ENCODE measurements at regions not wholly inside any gene's neighbourhood (a gene's known extent, or its start where the extent isn't known, plus 50 kb on each side); places are given as distances from the start of the nearest gene placed in this dataset.

DNA sequence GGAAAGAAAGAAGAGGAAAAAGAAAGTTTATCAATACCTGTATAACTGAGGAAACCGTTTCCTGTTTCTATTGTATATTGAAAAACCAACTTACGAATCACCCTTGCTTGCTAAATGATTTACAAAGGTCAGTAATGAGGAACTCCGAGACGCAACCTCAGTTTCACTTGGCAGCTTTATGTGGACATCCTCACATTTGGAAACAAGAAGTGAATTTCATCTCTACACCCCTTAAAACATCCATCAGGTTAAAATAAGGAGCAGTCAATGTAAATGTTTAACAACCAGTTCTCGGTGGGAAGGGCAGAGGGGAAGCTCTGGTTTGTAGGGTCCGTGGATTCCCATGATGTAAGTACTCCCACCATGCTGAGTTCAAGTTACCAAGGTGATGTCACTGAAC lies 481.7 kb upstream of the RUNX1 start:
- Mint-ChIP-seq H3K9me3 (ENCODE audit: unreplicated experiment) (no peaks in the 10 kb centered on the region), H3K27ac (ENCODE audit: unreplicated experiment) (no peak overlapping the region), H3K4me1 (ENCODE audit: unreplicated experiment) (no peaks in the 10 kb centered on the region), H3K36me3 (ENCODE audit: low read depth, unreplicated experiment) (peaks cover 4% of the 10 kb centered on the region), H3K4me3 (ENCODE audit: unreplicated experiment) (no peak overlapping the region), H3K27me3 (ENCODE audit: unreplicated experiment) (no peaks in the 10 kb centered on the region)
- DNase-seq (ENCODE audit: low spot score), result no peak
- no peak for TF ChIP-seq CTCF (IDR thresholded peaks at IDR 0.05; ENCODE audit: unreplicated experiment)

- Mint-ChIP-seq H3K4me1 (ENCODE audit: unreplicated experiment) (peaks cover 6% of the 10 kb centered on the region), H3K36me3 (ENCODE audit: low read depth, unreplicated experiment) (peaks cover 4% of the 10 kb centered on the region), H3K4me3 (ENCODE audit: unreplicated experiment) (no peak overlapping the region), H3K27me3 (ENCODE audit: unreplicated experiment) (no peaks in the 10 kb centered on the region), H3K27ac (ENCODE audit: unreplicated experiment) (no peak overlapping the region), H3K9me3 (ENCODE audit: unreplicated experiment) (no peaks in the 10 kb centered on the region)
- no peak for TF ChIP-seq CTCF (IDR thresholded peaks at IDR 0.05; ENCODE audit: unreplicated experiment)
- no peak for DNase-seq (ENCODE audit: low spot score)
Observed at GRCh38 chr21:35529171-35529863, 480.2 kb upstream of the RUNX1 start.

- Mint-ChIP-seq H3K4me3 (ENCODE audit: unreplicated experiment) (no peak overlapping the region), H3K36me3 (ENCODE audit: low read depth, unreplicated experiment) (no peaks in the 10 kb centered on the region), H3K27me3 (ENCODE audit: unreplicated experiment) (no peaks in the 10 kb centered on the region), H3K27ac (ENCODE audit: unreplicated experiment) (no peak overlapping the region), H3K9me3 (ENCODE audit: unreplicated experiment) (no peaks in the 10 kb centered on the region), H3K4me1 (ENCODE audit: unreplicated experiment) (peaks cover 6% of the 10 kb centered on the region)
- no peak for TF ChIP-seq CTCF (IDR thresholded peaks at IDR 0.05; ENCODE audit: unreplicated experiment)
- DNase-seq (ENCODE audit: low spot score), result no peak
Observed at GRCh38 chr21:35528116-35529042, 479.3 kb upstream of the RUNX1 start.

DNA sequence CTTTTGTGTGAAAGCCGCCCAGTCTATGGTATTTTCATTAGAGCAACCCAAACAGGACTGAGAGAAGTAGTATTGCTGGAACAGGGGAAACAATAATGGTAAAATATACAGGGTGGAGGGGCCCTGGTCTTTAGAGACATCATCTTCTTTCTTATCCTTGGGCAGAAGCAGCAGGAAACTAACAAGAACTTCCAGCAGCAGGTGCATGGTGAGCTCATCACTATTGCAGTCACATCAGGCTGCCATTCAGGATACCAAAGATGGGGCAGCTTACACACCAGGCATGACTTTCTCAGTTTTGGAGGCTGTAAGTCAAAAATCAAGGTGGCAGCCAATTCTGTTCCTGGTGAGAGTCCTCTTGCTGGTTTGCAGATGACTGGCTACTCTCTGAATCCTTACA lies 478.3 kb upstream of the RUNX1 start:
- DNase-seq (ENCODE audit: low spot score), result no peak
- Mint-ChIP-seq H3K27me3 (ENCODE audit: unreplicated experiment) (no peaks in the 10 kb centered on the region), H3K4me3 (ENCODE audit: unreplicated experiment) (no peak overlapping the region), H3K36me3 (ENCODE audit: low read depth, unreplicated experiment) (no peaks in the 10 kb centered on the region), H3K4me1 (ENCODE audit: unreplicated experiment) (peaks cover 6% of the 10 kb centered on the region), H3K9me3 (ENCODE audit: unreplicated experiment) (no peaks in the 10 kb centered on the region), H3K27ac (ENCODE audit: unreplicated experiment) (no peak overlapping the region)
- TF ChIP-seq CTCF (IDR thresholded peaks at IDR 0.05; ENCODE audit: unreplicated experiment), result no peak

- Mint-ChIP-seq H3K27ac (ENCODE audit: unreplicated experiment) (no peak overlapping the region), H3K27me3 (ENCODE audit: unreplicated experiment) (no peaks in the 10 kb centered on the region), H3K4me1 (ENCODE audit: unreplicated experiment) (peaks cover 19% of the 10 kb centered on the region), H3K9me3 (ENCODE audit: unreplicated experiment) (no peaks in the 10 kb centered on the region), H3K36me3 (ENCODE audit: low read depth, unreplicated experiment) (no peaks in the 10 kb centered on the region), H3K4me3 (ENCODE audit: unreplicated experiment) (no peak overlapping the region)
- no peak for DNase-seq (ENCODE audit: low spot score)
- TF ChIP-seq CTCF (IDR thresholded peaks at IDR 0.05; ENCODE audit: unreplicated experiment), result no peak
Observed at GRCh38 chr21:35525443-35525842, 476.3 kb upstream of the RUNX1 start.

Data from endothelial cell (in vitro differentiated cells).